ENCODE measurements at regions not wholly inside any gene's neighbourhood (a gene's known extent, or its start where the extent isn't known, plus 50 kb on each side); places are given as distances from the start of the nearest gene placed in this dataset.

GRCh38 chr2:208783184-208783583 is 376.6 kb downstream of the PTH2R start:
- TF ChIP-seq CTCF (IDR thresholded peaks at IDR 0.05) (no peak), EZH2 (IDR thresholded peaks at IDR 0.05; ENCODE audit: borderline replicate concordance, insufficient read depth, low read depth, low read length, poor library complexity, severe bottlenecking) (no peak)
